ENCODE measurements at regions not wholly inside any gene's neighbourhood (a gene's known extent, or its start where the extent isn't known, plus 50 kb on each side); places are given as distances from the start of the nearest gene placed in this dataset.

GRCh38 chr3:35966629-35967464 is 327.5 kb downstream of the ARPP21 start:
- no peak for TF ChIP-seq ZNF280D (tag by site-specific recombination; IDR thresholded peaks at IDR 0.05)
- TF ChIP-seq ZNF768 (tag by site-specific recombination; IDR thresholded peaks at IDR 0.05) = no peak
- no peak for TF ChIP-seq PRDM1 (tag by site-specific recombination; IDR thresholded peaks at IDR 0.05)
- no peak for TF ChIP-seq CTCF (tag by site-specific recombination; IDR thresholded peaks at IDR 0.05)

Measured in HEK293 (cell line).